ENCODE measurements at regions not wholly inside any gene's neighbourhood (a gene's known extent, or its start where the extent isn't known, plus 50 kb on each side); places are given as distances from the start of the nearest gene placed in this dataset.

DNA sequence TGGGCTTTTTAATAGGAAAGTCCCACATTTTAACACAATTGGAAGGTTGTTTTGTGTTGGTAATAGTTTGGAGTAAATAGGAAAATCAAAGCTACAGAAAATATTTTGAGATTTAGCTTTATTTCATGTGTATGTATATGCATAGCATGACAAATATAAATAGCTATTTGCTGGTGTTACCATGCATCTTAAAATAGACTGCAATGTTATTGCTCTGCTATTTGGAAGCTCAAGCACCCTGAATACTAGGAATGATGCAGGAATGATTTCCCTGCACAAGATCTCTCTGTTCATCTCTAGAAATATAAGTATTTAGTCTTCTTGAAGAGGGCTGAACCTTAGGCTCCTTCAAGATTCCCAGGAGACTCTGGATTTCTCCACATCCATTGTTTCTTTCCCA lies 268.3 kb upstream of the POGK start:
- no peak for TF ChIP-seq EGR1 (IDR thresholded peaks at IDR 0.05; ENCODE audit: low read depth)
- no peak for TF ChIP-seq EZH2phosphoT487 (IDR thresholded peaks at IDR 0.05; ENCODE audit: borderline replicate concordance)
- TF ChIP-seq, protein P1, sequence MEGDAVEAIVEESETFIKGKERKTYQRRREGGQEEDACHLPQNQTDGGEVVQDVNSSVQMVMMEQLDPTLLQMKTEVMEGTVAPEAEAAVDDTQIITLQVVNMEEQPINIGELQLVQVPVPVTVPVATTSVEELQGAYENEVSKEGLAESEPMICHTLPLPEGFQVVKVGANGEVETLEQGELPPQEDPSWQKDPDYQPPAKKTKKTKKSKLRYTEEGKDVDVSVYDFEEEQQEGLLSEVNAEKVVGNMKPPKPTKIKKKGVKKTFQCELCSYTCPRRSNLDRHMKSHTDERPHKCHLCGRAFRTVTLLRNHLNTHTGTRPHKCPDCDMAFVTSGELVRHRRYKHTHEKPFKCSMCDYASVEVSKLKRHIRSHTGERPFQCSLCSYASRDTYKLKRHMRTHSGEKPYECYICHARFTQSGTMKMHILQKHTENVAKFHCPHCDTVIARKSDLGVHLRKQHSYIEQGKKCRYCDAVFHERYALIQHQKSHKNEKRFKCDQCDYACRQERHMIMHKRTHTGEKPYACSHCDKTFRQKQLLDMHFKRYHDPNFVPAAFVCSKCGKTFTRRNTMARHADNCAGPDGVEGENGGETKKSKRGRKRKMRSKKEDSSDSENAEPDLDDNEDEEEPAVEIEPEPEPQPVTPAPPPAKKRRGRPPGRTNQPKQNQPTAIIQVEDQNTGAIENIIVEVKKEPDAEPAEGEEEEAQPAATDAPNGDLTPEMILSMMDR (IDR thresholded peaks at IDR 0.05 in 2 of 3, conservative IDR thresholded peaks at IDR 0.05 in 1 of 3; ENCODE audit: borderline replicate concordance in 1 of 3, insufficient read depth in 1 of 3, low read depth in 2 of 3, low read length in 2 of 3) = no peak
- no peak for TF ChIP-seq ELF1 (IDR thresholded peaks at IDR 0.05; ENCODE audit: borderline replicate concordance, low read depth)
- no peak for TF ChIP-seq SRF (IDR thresholded peaks at IDR 0.05; ENCODE audit: low read depth)
- no peak for TF ChIP-seq POLR2A (IDR thresholded peaks at IDR 0.05; ENCODE audit: borderline replicate concordance, extremely low read depth, insufficient read depth, insufficient read length)
- no peak for TF ChIP-seq SIN3A (IDR thresholded peaks at IDR 0.05; ENCODE audit: low read depth)
- TF ChIP-seq ZBTB33 (IDR thresholded peaks at IDR 0.05; ENCODE audit: extremely low read depth, insufficient replicate concordance, low read length) = no peak
- TF ChIP-seq CBX3 (IDR thresholded peaks at IDR 0.05; ENCODE audit: low read depth) = no peak
- no peak for TF ChIP-seq POLR2AphosphoS5 (IDR thresholded peaks at IDR 0.05; ENCODE audit: low read depth, low read length)
- TF ChIP-seq ZNF274 (IDR thresholded peaks at IDR 0.05; ENCODE audit: low read depth, low read length) = no peak
- TF ChIP-seq ZFX (IDR thresholded peaks at IDR 0.05) = no peak
- TF ChIP-seq, protein P2, sequence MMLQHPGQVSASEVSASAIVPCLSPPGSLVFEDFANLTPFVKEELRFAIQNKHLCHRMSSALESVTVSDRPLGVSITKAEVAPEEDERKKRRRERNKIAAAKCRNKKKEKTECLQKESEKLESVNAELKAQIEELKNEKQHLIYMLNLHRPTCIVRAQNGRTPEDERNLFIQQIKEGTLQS (IDR thresholded peaks at IDR 0.05) = no peak
- no peak for TF ChIP-seq EZH2 (IDR thresholded peaks at IDR 0.05)
- no peak for TF ChIP-seq TCF7L2 (IDR thresholded peaks at IDR 0.05; ENCODE audit: borderline replicate concordance, extremely low read depth, insufficient read depth, insufficient read length)
- no peak for TF ChIP-seq CEBPB (IDR thresholded peaks at IDR 0.05; ENCODE audit: low read depth)
- no peak for TF ChIP-seq RAD21 (IDR thresholded peaks at IDR 0.05; ENCODE audit: low read depth)
- no peak for TF ChIP-seq FOSL1 (IDR thresholded peaks at IDR 0.05; ENCODE audit: low read depth)
- DNase-seq (ENCODE audit: low read depth, low spot score) = no peak

More for the DNA sequence above, 268.3 kb upstream of the POGK start:
- Histone ChIP-seq H3K9me2 (ENCODE audit: insufficient read depth) (no peaks in the 10 kb centered on the region), H3K27ac (ENCODE audit: low read depth, low read length) (no peak overlapping the region), H3K9me3 (ENCODE audit: control insufficient read depth in 1 of 2, insufficient read depth in 1 of 2, low read depth in 1 of 2, low read length in 2 of 2) (no peaks in the 10 kb centered on the region), H3K4me3 (replicated peaks in 1 of 2; ENCODE audit: low read depth in 1 of 2, low read length in 2 of 2) (no peak overlapping the region), H3K27me3 (ENCODE audit: insufficient read depth, low read length) (no peaks in the 10 kb centered on the region), H3K9ac (ENCODE audit: low read length) (no peak overlapping the region), H2AFZ (ENCODE audit: low read depth, low read length, poor library complexity, severe bottlenecking) (no peak overlapping the region), H3K4me1 (ENCODE audit: control insufficient read depth in 1 of 2, insufficient read depth in 2 of 2, low read length in 2 of 2) (no peaks in the 10 kb centered on the region), H3K79me2 (ENCODE audit: insufficient read depth, low read length) (no peaks in the 10 kb centered on the region), H3K4me2 (ENCODE audit: low read length) (no peak overlapping the region), H3K36me3 (ENCODE audit: control insufficient read depth in 1 of 2, insufficient read depth in 2 of 2, low read length in 2 of 2) (no peaks in the 10 kb centered on the region), H4K20me1 (ENCODE audit: insufficient read depth) (no peaks in the 10 kb centered on the region)
- no TSS peak for BruUV-seq (replicated peaks)
- intact Hi-C loops (cut with micrococcal nuclease) = no loop called here
- POLR2A ChIA-PET = no interaction called here
- CTCF ChIA-PET = no interaction called here
- RAD21 ChIA-PET (ENCODE audit: low non-redundant PET in 1 of 2, low total read pairs in 2 of 2, uncharacterized antibody in 2 of 2, unreplicated experiment in 2 of 2) = no interaction called here
- ATAC-seq = no peak
